ENCODE measurements at regions not wholly inside any gene's neighbourhood (a gene's known extent, or its start where the extent isn't known, plus 50 kb on each side); places are given as distances from the start of the nearest gene placed in this dataset.

DNA sequence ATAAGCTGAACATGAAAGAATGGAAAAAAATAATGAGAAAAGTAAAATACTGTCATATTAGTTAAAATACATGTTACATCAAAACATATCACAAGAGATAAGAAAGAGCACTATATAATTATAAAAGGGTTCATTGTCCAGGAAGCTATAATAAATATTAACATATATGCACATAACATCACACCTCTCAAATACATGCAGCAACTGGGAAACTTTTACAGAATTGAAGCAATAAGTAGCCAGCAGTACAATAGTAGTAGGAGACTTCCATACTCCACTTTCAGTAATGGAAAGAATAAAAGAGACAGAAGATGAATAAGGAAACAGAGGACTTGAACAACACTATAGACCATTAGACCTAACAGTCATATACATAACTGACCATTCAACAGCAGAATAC lies 90.4 kb downstream of the AHSP start:
- TF ChIP-seq, protein P1, sequence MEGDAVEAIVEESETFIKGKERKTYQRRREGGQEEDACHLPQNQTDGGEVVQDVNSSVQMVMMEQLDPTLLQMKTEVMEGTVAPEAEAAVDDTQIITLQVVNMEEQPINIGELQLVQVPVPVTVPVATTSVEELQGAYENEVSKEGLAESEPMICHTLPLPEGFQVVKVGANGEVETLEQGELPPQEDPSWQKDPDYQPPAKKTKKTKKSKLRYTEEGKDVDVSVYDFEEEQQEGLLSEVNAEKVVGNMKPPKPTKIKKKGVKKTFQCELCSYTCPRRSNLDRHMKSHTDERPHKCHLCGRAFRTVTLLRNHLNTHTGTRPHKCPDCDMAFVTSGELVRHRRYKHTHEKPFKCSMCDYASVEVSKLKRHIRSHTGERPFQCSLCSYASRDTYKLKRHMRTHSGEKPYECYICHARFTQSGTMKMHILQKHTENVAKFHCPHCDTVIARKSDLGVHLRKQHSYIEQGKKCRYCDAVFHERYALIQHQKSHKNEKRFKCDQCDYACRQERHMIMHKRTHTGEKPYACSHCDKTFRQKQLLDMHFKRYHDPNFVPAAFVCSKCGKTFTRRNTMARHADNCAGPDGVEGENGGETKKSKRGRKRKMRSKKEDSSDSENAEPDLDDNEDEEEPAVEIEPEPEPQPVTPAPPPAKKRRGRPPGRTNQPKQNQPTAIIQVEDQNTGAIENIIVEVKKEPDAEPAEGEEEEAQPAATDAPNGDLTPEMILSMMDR (IDR thresholded peaks at IDR 0.05; ENCODE audit: low read depth, low read length): no peak
- TF ChIP-seq EZH2phosphoT487 (IDR thresholded peaks at IDR 0.05; ENCODE audit: low read depth): no peak

Measured in OCI-LY3 (cell line).